MM.1S (cell line): ENCODE measurements at regions not wholly inside any gene's neighbourhood (a gene's known extent, or its start where the extent isn't known, plus 50 kb on each side); places are given as distances from the start of the nearest gene placed in this dataset.

Experiments used
- DNase-seq: peaks from one replicate; pipeline ENCODE4 v3.0.0-alpha.2; 2015
- H2AFZ ChIP-seq: fragments of 300-600 bp; sonication (generic); 2 replicates; pipeline ENCODE4 v1.6.0; 2016; ENCODE audit warnings: antibody characterized with exemption, low read length
- H3F3A ChIP-seq: fragments of 300-600 bp; sonication (generic); 2 replicates; pipeline ENCODE4 v1.6.1; 2016; ENCODE audit warnings: mild to moderate bottlenecking, antibody characterized with exemption, low read length, moderate library complexity, mixed read lengths; ENCODE audit not compliant: insufficient read depth
- H3K27ac ChIP-seq: fragments of 300-600 bp; sonication (generic); 2 replicates; pipeline ENCODE4 v1.5.1; 2016; ENCODE audit warnings: mild to moderate bottlenecking, low read length
- H3K27me3 ChIP-seq: fragments of 300-600 bp; sonication (generic); replicated peaks from 2 replicates; pipeline ENCODE4 v1.6.0; 2016; ENCODE audit warnings: low read length; ENCODE audit not compliant: insufficient read depth
- H3K36me3 ChIP-seq: fragments of 300-600 bp; sonication (generic); replicated peaks from 2 replicates; pipeline ENCODE4 v1.6.1; 2016; ENCODE audit warnings: mild to moderate bottlenecking, low read length, mixed read lengths; ENCODE audit not compliant: insufficient read depth
- H3K4me1 ChIP-seq: fragments of 300-600 bp; sonication (generic); 2 replicates; pipeline ENCODE4 v1.6.1; 2016; ENCODE audit warnings: low read length, mixed read lengths
- H3K4me2 ChIP-seq: fragments of 300-600 bp; sonication (generic); 2 replicates; pipeline ENCODE4 v1.6.0; 2016; ENCODE audit warnings: low read depth, low read length
- H3K4me3 ChIP-seq: fragments of 300-600 bp; sonication (generic); 2 replicates; pipeline ENCODE4 v1.5.1; 2016; ENCODE audit warnings: low read length, mixed read lengths
- H3K79me2 ChIP-seq: fragments of 300-600 bp; sonication (generic); 2 replicates; pipeline ENCODE4 v1.6.1; 2016; ENCODE audit warnings: mixed run types, low read length, mixed read lengths
- H3K9ac ChIP-seq: fragments of 300-600 bp; sonication (generic); 2 replicates; pipeline ENCODE4 v1.6.1; 2016; ENCODE audit warnings: low read length, mixed read lengths
- H3K9me2 ChIP-seq: fragments of 300-600 bp; sonication (generic); replicated peaks from 2 replicates; pipeline ENCODE4 v1.6.1; 2016; ENCODE audit warnings: mild to moderate bottlenecking, low read length, mixed read lengths; ENCODE audit not compliant: insufficient read depth
- H3K9me3 ChIP-seq: fragments of 300-600 bp; sonication (generic); replicated peaks from 2 replicates; pipeline ENCODE4 v1.6.1; 2016; ENCODE audit warnings: mild to moderate bottlenecking, low read length, mixed read lengths; ENCODE audit not compliant: insufficient read depth
- H4K20me1 ChIP-seq: fragments of 300-600 bp; sonication (generic); 2 replicates; pipeline ENCODE4 v1.6.1; 2016; ENCODE audit warnings: mild to moderate bottlenecking, low read length, moderate library complexity, mixed read lengths; ENCODE audit not compliant: insufficient read depth
- EZH2 ChIP-seq: fragments of 300-600 bp; sonication (generic); optimal IDR thresholded peaks from 2 replicates; pipeline ENCODE3; 2017; ENCODE audit warnings: low read depth, mild to moderate bottlenecking, antibody characterized with exemption, low read length, mixed read lengths
- EZH2phosphoT487 ChIP-seq: fragments of 300-600 bp; sonication (generic); IDR thresholded peaks from 2 replicates; pipeline ENCODE4 v1.6.1; 2018; ENCODE audit warnings: antibody characterized with exemption, low read length
- TF ChIP-seq, protein P1 (sequence below): fragments of 300-600 bp; sonication (generic); IDR thresholded peaks from 2 replicates; pipeline ENCODE4 v1.5.1; 2016; ENCODE audit warnings: antibody characterized with exemption, low read length, mixed read lengths

DNA sequence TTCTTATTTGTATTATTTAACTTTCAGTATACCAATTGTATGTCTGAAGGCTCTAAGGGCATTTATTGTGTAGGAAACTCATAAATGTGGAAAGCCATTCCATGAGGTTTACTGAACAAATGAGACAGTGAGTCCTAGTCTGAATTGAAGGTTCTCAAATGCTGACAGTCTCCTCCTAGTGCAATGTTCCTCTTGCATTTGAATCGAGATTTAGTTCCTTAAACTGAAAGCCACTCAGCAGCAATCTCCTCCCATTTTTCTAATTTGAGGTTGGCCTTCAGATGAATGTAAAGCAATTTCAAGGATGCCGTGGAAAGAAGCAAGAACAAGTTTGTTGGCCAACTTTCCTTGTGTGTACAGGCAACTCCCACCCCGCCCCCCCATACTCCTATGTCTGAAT is 493.2 kb upstream of the KLF4 start:
- Histone ChIP-seq H3K9me2 (no peaks in the 10 kb centered on the region), H3K9me3 (no peaks in the 10 kb centered on the region), H3F3A (no peaks in the 10 kb centered on the region), H3K27me3 (no peaks in the 10 kb centered on the region), H3K4me3 (no peak overlapping the region), H3K27ac (no peak overlapping the region), H3K79me2 (no peaks in the 10 kb centered on the region), H4K20me1 (no peaks in the 10 kb centered on the region), H3K4me1 (no peaks in the 10 kb centered on the region), H3K36me3 (no peaks in the 10 kb centered on the region), H3K4me2 (no peak overlapping the region), H3K9ac (no peak overlapping the region), H2AFZ (no peak overlapping the region)
- no peak for DNase-seq
- TF ChIP-seq EZH2: no peak
- no peak for TF ChIP-seq EZH2phosphoT487
- TF ChIP-seq, protein P1, sequence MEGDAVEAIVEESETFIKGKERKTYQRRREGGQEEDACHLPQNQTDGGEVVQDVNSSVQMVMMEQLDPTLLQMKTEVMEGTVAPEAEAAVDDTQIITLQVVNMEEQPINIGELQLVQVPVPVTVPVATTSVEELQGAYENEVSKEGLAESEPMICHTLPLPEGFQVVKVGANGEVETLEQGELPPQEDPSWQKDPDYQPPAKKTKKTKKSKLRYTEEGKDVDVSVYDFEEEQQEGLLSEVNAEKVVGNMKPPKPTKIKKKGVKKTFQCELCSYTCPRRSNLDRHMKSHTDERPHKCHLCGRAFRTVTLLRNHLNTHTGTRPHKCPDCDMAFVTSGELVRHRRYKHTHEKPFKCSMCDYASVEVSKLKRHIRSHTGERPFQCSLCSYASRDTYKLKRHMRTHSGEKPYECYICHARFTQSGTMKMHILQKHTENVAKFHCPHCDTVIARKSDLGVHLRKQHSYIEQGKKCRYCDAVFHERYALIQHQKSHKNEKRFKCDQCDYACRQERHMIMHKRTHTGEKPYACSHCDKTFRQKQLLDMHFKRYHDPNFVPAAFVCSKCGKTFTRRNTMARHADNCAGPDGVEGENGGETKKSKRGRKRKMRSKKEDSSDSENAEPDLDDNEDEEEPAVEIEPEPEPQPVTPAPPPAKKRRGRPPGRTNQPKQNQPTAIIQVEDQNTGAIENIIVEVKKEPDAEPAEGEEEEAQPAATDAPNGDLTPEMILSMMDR: no peak

DNA sequence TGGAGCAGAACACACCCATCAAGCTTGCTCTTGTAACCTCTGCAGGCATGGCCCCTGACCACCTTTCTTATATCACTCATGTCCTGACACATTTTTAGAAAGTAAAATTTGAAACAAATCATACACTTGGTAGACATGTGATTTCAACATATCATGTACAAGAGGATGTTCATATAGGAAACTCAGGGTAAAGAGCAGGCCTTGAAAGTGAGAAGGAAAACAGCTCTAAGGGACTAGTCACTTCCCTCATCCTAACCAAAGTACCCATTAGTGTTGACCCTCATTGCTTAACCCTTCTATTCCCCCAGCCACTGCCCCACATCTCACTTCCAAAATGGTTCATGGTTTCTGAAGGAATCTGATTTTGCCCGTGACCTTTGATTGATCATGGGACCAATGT is 492.4 kb upstream of the KLF4 start:
- Histone ChIP-seq H4K20me1 (no peaks in the 10 kb centered on the region), H3K9ac (no peak overlapping the region), H3K9me2 (no peaks in the 10 kb centered on the region), H3K27me3 (no peaks in the 10 kb centered on the region), H3K27ac (no peak overlapping the region), H3K4me1 (no peaks in the 10 kb centered on the region), H2AFZ (no peak overlapping the region), H3K36me3 (no peaks in the 10 kb centered on the region), H3K4me2 (no peak overlapping the region), H3F3A (no peaks in the 10 kb centered on the region), H3K79me2 (no peaks in the 10 kb centered on the region), H3K9me3 (no peaks in the 10 kb centered on the region), H3K4me3 (no peak overlapping the region)
- TF ChIP-seq EZH2: no peak
- TF ChIP-seq EZH2phosphoT487: no peak
- TF ChIP-seq, protein P1: no peak
- DNase-seq: no peak

DNA sequence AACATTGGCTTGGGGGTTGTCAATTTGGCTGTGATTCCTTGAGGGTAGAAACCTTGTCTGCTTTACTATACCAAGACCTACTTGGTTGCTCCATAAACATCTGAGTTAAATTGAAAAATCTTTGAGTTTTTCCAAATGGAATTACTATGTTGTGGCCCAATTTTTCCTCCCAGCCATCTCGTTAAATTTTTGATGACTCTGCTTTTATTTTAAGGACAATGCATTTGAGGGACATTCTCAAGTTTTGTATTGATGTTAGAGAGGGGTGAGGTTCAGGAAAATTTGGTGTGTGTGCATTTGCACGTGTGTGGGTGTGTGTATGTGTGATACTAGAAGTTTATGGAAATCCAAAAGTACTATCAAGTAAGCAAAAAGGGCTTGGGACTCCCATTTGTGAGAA is 491.4 kb upstream of the KLF4 start:
- Histone ChIP-seq H3K36me3 (no peaks in the 10 kb centered on the region), H3K4me1 (no peaks in the 10 kb centered on the region), H3K27me3 (no peaks in the 10 kb centered on the region), H3K79me2 (no peaks in the 10 kb centered on the region), H4K20me1 (no peaks in the 10 kb centered on the region), H3K9me2 (no peaks in the 10 kb centered on the region), H3F3A (no peaks in the 10 kb centered on the region), H3K9me3 (no peaks in the 10 kb centered on the region), H3K4me3 (no peak overlapping the region), H3K27ac (no peak overlapping the region), H3K4me2 (no peak overlapping the region), H2AFZ (no peak overlapping the region), H3K9ac (no peak overlapping the region)
- TF ChIP-seq EZH2phosphoT487 (no peak), EZH2 (no peak)
- TF ChIP-seq, protein P1: no peak
- no peak for DNase-seq
